Esophagus muscularis mucosa (tissue), 4 donors: ENCODE measurements at regions not wholly inside any gene's neighbourhood (a gene's known extent, or its start where the extent isn't known, plus 50 kb on each side); places are given as distances from the start of the nearest gene placed in this dataset.

Experiments used
- DNase-seq: peaks from one replicate; pipeline ENCODE4 v3.0.0-alpha.2; 2017; ENCODE audit errors: extremely low spot score
- H3K27ac ChIP-seq, 4 donors: fragments of 200-600 bp; sonication (generic); replicated peaks in 1 of 4; 1 replicate in 3 of 4; 2 replicates in 1 of 4; pipeline ENCODE4 v1.5.1; 2016 to 2019; ENCODE audit warnings: mild to moderate bottlenecking in 1 of 4
- H3K27me3 ChIP-seq, 4 donors: fragments of 200-600 bp; sonication (generic); one replicate each; pipeline versions ENCODE4 v1.5.1 to v1.6.0; 2016 to 2019
- H3K36me3 ChIP-seq, 4 donors: fragments of 200-600 bp; sonication (generic); one replicate each; pipeline ENCODE4 v1.5.1; 2016 to 2019
- H3K4me1 ChIP-seq, 4 donors: fragments of 200-600 bp; sonication (generic); one replicate each; pipeline ENCODE4 v1.5.1; 2016 to 2019
- H3K4me3 ChIP-seq, 4 donors: fragments of 200-600 bp; sonication (generic); 1 replicate in 2 of 4; 2 replicates in 2 of 4; pipeline ENCODE4 v1.5.1; 2016 to 2019; ENCODE audit warnings: mild to moderate bottlenecking in 4 of 4, moderate library complexity in 1 of 4
- H3K9me3 ChIP-seq, 4 donors: fragments of 200-600 bp; sonication (generic); 1 replicate in 3 of 4; 2 replicates in 1 of 4; pipeline ENCODE4 v1.5.1; 2016 to 2019
- EP300 ChIP-seq: sonication (generic); formaldehyde crosslinking; IDR thresholded peaks from one replicate; pipeline ENCODE4 v1.6.1; 2017; ENCODE audit warnings: antibody characterized with exemption
- POLR2A ChIP-seq: fragments of 450-650 bp; IDR thresholded peaks from one replicate; pipeline ENCODE4 v1.6.1; 2017; ENCODE audit warnings: antibody characterized with exemption, moderate library complexity, mild to moderate bottlenecking, low read depth
- POLR2AphosphoS5 ChIP-seq, 2 donors: sonication (generic); formaldehyde crosslinking; IDR thresholded peaks; one replicate each; pipeline ENCODE4 v1.6.1; 2017; ENCODE audit warnings: antibody characterized with exemption in 2 of 2
- WGBS: methylation state at CpG from one replicate; pipeline ENCODE4 v1.1.5; 2018; 5-methylcytosine and 5-hydroxymethylcytosine counted together
- intact Hi-C: fragments of 100-400 bp; cut with DNase I; formaldehyde crosslinking; loops from one replicate; pipeline ENCODE4 v1.15.1; 2023
- TF ChIP-seq, protein P1 (sequence below), 3 experiments: fragments of 200-600 bp in 2 of 3; fragments of 450-650 bp in 1 of 3; sonication (generic) in 2 of 3; IDR thresholded peaks; one replicate each; pipeline ENCODE4 v1.5.1; 2017 to 2019; ENCODE audit warnings: antibody characterized with exemption in 3 of 3, mild to moderate bottlenecking in 2 of 3, moderate library complexity in 1 of 3

GRCh38 chr13:81393110-81393509 is 1052.2 kb upstream of the SPRY2 start:
- H3K36me3 ChIP-seq: no peaks in the 10 kb centered on the region
- H3K4me1 ChIP-seq: no peaks in the 10 kb centered on the region
- H3K27ac ChIP-seq: no peak overlapping the region
- H3K27me3 ChIP-seq: no peaks in the 10 kb centered on the region
- H3K9me3 ChIP-seq: no peaks in the 10 kb centered on the region
- WGBS: 72% methylated on average over 3 of the region's 3 CpGs
- DNase-seq: no peak
- intact Hi-C loops: no loop called here
- TF ChIP-seq POLR2AphosphoS5 (IDR thresholded peaks at IDR 0.05): no peak
- no peak for TF ChIP-seq POLR2A
- TF ChIP-seq, protein P1, sequence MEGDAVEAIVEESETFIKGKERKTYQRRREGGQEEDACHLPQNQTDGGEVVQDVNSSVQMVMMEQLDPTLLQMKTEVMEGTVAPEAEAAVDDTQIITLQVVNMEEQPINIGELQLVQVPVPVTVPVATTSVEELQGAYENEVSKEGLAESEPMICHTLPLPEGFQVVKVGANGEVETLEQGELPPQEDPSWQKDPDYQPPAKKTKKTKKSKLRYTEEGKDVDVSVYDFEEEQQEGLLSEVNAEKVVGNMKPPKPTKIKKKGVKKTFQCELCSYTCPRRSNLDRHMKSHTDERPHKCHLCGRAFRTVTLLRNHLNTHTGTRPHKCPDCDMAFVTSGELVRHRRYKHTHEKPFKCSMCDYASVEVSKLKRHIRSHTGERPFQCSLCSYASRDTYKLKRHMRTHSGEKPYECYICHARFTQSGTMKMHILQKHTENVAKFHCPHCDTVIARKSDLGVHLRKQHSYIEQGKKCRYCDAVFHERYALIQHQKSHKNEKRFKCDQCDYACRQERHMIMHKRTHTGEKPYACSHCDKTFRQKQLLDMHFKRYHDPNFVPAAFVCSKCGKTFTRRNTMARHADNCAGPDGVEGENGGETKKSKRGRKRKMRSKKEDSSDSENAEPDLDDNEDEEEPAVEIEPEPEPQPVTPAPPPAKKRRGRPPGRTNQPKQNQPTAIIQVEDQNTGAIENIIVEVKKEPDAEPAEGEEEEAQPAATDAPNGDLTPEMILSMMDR (IDR thresholded peaks at IDR 0.05): no peak
- no peak for TF ChIP-seq EP300
- H3K4me3 ChIP-seq: no peak overlapping the region

GRCh38 chr13:81388400-81388799 is 1047.5 kb upstream of the SPRY2 start:
- no peak overlapping the region for H3K27ac ChIP-seq
- H3K36me3 ChIP-seq: no peaks in the 10 kb centered on the region
- TF ChIP-seq POLR2AphosphoS5 (IDR thresholded peaks at IDR 0.05): no peak
- TF ChIP-seq POLR2A: no peak
- no peak for TF ChIP-seq EP300
- TF ChIP-seq, protein P1 (IDR thresholded peaks at IDR 0.05): no peak
- no peaks in the 10 kb centered on the region for H3K27me3 ChIP-seq
- intact Hi-C loops: no loop called here
- DNase-seq: no peak
- WGBS: 27% methylated on average over 1 of the region's 1 CpG
- H3K4me3 ChIP-seq: no peak overlapping the region
- H3K9me3 ChIP-seq: no peaks in the 10 kb centered on the region
- H3K4me1 ChIP-seq: no peaks in the 10 kb centered on the region

DNA sequence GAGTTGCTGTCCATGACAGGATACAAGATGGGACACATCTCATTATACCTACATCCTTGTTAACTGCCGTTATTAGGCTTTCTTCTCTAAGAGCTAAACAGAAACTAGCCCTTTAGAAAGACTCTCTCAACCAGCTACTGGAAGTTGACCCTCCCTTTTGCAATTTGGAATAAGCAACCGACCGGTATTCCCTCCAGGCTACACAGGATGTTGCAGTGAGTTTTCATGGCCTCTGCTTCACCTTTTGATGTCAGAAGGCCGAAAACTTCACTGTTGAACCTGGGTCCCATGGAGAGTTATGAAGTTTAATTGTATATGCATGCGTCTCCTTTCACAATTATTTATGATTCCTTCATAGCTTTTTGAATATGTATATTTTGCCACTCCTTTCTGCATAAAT is 1042.5 kb upstream of the SPRY2 start:
- intact Hi-C loops: no loop called here
- no peaks in the 10 kb centered on the region for H3K27me3 ChIP-seq
- no peak overlapping the region for H3K27ac ChIP-seq
- TF ChIP-seq POLR2AphosphoS5 (IDR thresholded peaks at IDR 0.05) (no peak), EP300 (no peak)
- no peaks in the 10 kb centered on the region for H3K36me3 ChIP-seq
- 74% methylated on average over 5 of the region's 5 CpGs for WGBS
- H3K4me1 ChIP-seq: no peaks in the 10 kb centered on the region
- no peak overlapping the region for H3K4me3 ChIP-seq
- DNase-seq: no peak
- no peaks in the 10 kb centered on the region for H3K9me3 ChIP-seq

GRCh38 chr13:81382246-81382645 is 1041.3 kb upstream of the SPRY2 start:
- no peak for DNase-seq
- 71% methylated on average over 1 of the region's 1 CpG for WGBS
- Histone ChIP-seq H3K4me3 (no peak overlapping the region), H3K4me1 (no peaks in the 10 kb centered on the region), H3K36me3 (no peaks in the 10 kb centered on the region), H3K27ac (no peak overlapping the region), H3K27me3 (no peaks in the 10 kb centered on the region), H3K9me3 (no peaks in the 10 kb centered on the region)
- TF ChIP-seq POLR2A (no peak), EP300 (no peak), POLR2AphosphoS5 (IDR thresholded peaks at IDR 0.05) (no peak)
- TF ChIP-seq, protein P1 (IDR thresholded peaks at IDR 0.05): no peak
- intact Hi-C loops: no loop called here

DNA sequence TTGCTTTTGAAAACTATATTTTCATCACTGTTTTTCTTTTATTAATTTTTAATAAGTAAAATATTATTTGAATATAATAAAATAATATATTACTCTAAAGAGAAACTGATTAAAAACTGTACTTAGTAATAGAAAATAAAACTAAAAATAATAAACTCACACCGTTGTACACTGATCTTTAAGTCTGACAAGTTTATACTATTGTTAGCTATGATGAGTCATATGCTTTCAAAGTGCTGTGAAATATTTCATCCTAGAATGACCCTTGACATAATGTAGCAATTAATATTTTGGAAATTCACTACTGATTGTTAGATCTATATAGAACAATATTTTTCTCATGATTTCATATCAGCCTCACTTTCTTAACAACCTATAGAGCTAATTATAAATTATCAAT is 1040.6 kb upstream of the SPRY2 start:
- TF ChIP-seq EP300 (no peak), POLR2AphosphoS5 (IDR thresholded peaks at IDR 0.05) (no peak), POLR2A (no peak)
- TF ChIP-seq, protein P1 (IDR thresholded peaks at IDR 0.05): no peak
- intact Hi-C loops: no loop called here
- H3K4me1 ChIP-seq: no peaks in the 10 kb centered on the region
- H3K9me3 ChIP-seq: no peaks in the 10 kb centered on the region
- no peak for DNase-seq
- no peak overlapping the region for H3K27ac ChIP-seq
- H3K4me3 ChIP-seq: no peak overlapping the region
- 22% methylated on average over 1 of the region's 1 CpG for whole genome bisulfite sequencing
- H3K36me3 ChIP-seq: no peaks in the 10 kb centered on the region
- no peaks in the 10 kb centered on the region for H3K27me3 ChIP-seq
